ENCODE measurements at regions not wholly inside any gene's neighbourhood (a gene's known extent, or its start where the extent isn't known, plus 50 kb on each side); places are given as distances from the start of the nearest gene placed in this dataset.

- H3K4ac ChIP-seq (ENCODE audit: low read depth, low read length), result no peak overlapping the region
- H2BK12ac ChIP-seq (ENCODE audit: low read length), result no peak overlapping the region
- no peaks in the 10 kb centered on the region for H3K79me2 ChIP-seq (ENCODE audit: control insufficient read depth, insufficient read depth, low read length, poor library complexity)
- H2AK5ac ChIP-seq (ENCODE audit: low read length), result no peak overlapping the region
- H3K14ac ChIP-seq (ENCODE audit: low read length), result no peak overlapping the region
- H2BK120ac ChIP-seq (ENCODE audit: insufficient read depth, low read length, poor library complexity), result no peak overlapping the region
- H3K4me2 ChIP-seq (ENCODE audit: low read length), result no peak overlapping the region
- WGBS (ENCODE audit: extremely low coverage, insufficient coverage, insufficient read length), result no CpG with 5 or more reads among the region's 1 CpG
- H2BK5ac ChIP-seq (ENCODE audit: low read depth, low read length, poor library complexity), result no peak overlapping the region
- no peak overlapping the region for H3K4me3 ChIP-seq (ENCODE audit: low read depth, low read length)
- no peak for DNase-seq
- no peak overlapping the region for H3K9ac ChIP-seq (ENCODE audit: low read length)
- no peaks in the 10 kb centered on the region for H3K9me3 ChIP-seq (ENCODE audit: insufficient read depth, low read depth, low read length)
- H4K8ac ChIP-seq (ENCODE audit: low read depth, low read length), result no peak overlapping the region
- no peaks in the 10 kb centered on the region for H3K4me1 ChIP-seq (ENCODE audit: control insufficient read depth in 1 of 2, insufficient read depth in 2 of 2, low read length in 2 of 2)
- no peak overlapping the region for H4K91ac ChIP-seq (ENCODE audit: low read depth, low read length)
- H4K12ac ChIP-seq (ENCODE audit: low read depth, low read length), result no peak overlapping the region
- H3K27me3 ChIP-seq (ENCODE audit: insufficient read depth, low read length), result no peaks in the 10 kb centered on the region
- no peaks in the 10 kb centered on the region for H3K79me1 ChIP-seq (ENCODE audit: low read length)
- H3K23ac ChIP-seq (ENCODE audit: low read length), result no peak overlapping the region
- no peak overlapping the region for H3K27ac ChIP-seq (ENCODE audit: low read depth, low read length)
- H3K18ac ChIP-seq (ENCODE audit: low read length), result no peak overlapping the region
- H3K36me3 ChIP-seq (ENCODE audit: control insufficient read depth in 1 of 2, insufficient read depth in 2 of 2, low read length in 2 of 2), result no peaks in the 10 kb centered on the region
- H2AFZ ChIP-seq (ENCODE audit: insufficient read depth, low read length, poor library complexity), result no peak overlapping the region
Measured at GRCh38 chr5:130496215-130496614, 592.0 kb downstream of the CHSY3 start.

GRCh38 chr5:130488252-130488651 is 584.0 kb downstream of the CHSY3 start:
- Histone ChIP-seq H3K23ac (ENCODE audit: low read length) (no peak overlapping the region), H4K91ac (ENCODE audit: low read depth, low read length) (no peak overlapping the region), H4K12ac (ENCODE audit: low read depth, low read length) (no peak overlapping the region), H3K79me2 (ENCODE audit: control insufficient read depth, insufficient read depth, low read length, poor library complexity) (no peaks in the 10 kb centered on the region), H2AFZ (ENCODE audit: insufficient read depth, low read length, poor library complexity) (no peak overlapping the region), H2AK5ac (ENCODE audit: low read length) (no peak overlapping the region), H3K4me1 (ENCODE audit: control insufficient read depth in 1 of 2, insufficient read depth in 2 of 2, low read length in 2 of 2) (no peaks in the 10 kb centered on the region), H3K27me3 (ENCODE audit: insufficient read depth, low read length) (no peaks in the 10 kb centered on the region), H3K18ac (ENCODE audit: low read length) (no peak overlapping the region), H3K36me3 (ENCODE audit: control insufficient read depth in 1 of 2, insufficient read depth in 2 of 2, low read length in 2 of 2) (no peaks in the 10 kb centered on the region), H3K4ac (ENCODE audit: low read depth, low read length) (no peak overlapping the region), H3K79me1 (ENCODE audit: low read length) (no peaks in the 10 kb centered on the region), H3K14ac (ENCODE audit: low read length) (no peak overlapping the region), H3K9ac (ENCODE audit: low read length) (no peak overlapping the region), H3K27ac (ENCODE audit: low read depth, low read length) (no peak overlapping the region), H2BK120ac (ENCODE audit: insufficient read depth, low read length, poor library complexity) (no peak overlapping the region), H3K4me2 (ENCODE audit: low read length) (no peak overlapping the region), H4K8ac (ENCODE audit: low read depth, low read length) (no peak overlapping the region), H3K9me3 (ENCODE audit: insufficient read depth, low read depth, low read length) (no peaks in the 10 kb centered on the region), H2BK12ac (ENCODE audit: low read length) (no peak overlapping the region), H3K4me3 (ENCODE audit: low read depth, low read length) (no peak overlapping the region), H2BK5ac (ENCODE audit: low read depth, low read length, poor library complexity) (no peak overlapping the region)
- no CpG with 5 or more reads among the region's 1 CpG for WGBS (ENCODE audit: extremely low coverage, insufficient coverage, insufficient read length)
- DNase-seq, result no peak

- no peak overlapping the region for H3K14ac ChIP-seq (ENCODE audit: low read length)
Measured at GRCh38 chr5:130479045-130479804, 575.0 kb downstream of the CHSY3 start.

GRCh38 chr5:130476325-130476724 is 572.1 kb downstream of the CHSY3 start:
- no peaks in the 10 kb centered on the region for H3K79me2 ChIP-seq (ENCODE audit: control insufficient read depth, insufficient read depth, low read length, poor library complexity)
- no peaks in the 10 kb centered on the region for H3K9me3 ChIP-seq (ENCODE audit: insufficient read depth, low read depth, low read length)
- no peak overlapping the region for H3K27ac ChIP-seq (ENCODE audit: low read depth, low read length)
- no peaks in the 10 kb centered on the region for H3K27me3 ChIP-seq (ENCODE audit: insufficient read depth, low read length)
- no peak overlapping the region for H3K4me2 ChIP-seq (ENCODE audit: low read length)
- H3K4me1 ChIP-seq (ENCODE audit: control insufficient read depth in 1 of 2, insufficient read depth in 2 of 2, low read length in 2 of 2), result peaks cover 0 to 2% of the 10 kb centered on the region in 2 experiments
- H3K36me3 ChIP-seq (ENCODE audit: control insufficient read depth in 1 of 2, insufficient read depth in 2 of 2, low read length in 2 of 2), result no peaks in the 10 kb centered on the region
- H4K8ac ChIP-seq (ENCODE audit: low read depth, low read length), result no peak overlapping the region
- H3K14ac ChIP-seq (ENCODE audit: low read length), result no peak overlapping the region
- H3K4me3 ChIP-seq (ENCODE audit: low read depth, low read length), result no peak overlapping the region
- no peak overlapping the region for H2BK120ac ChIP-seq (ENCODE audit: insufficient read depth, low read length, poor library complexity)
- DNase-seq, result no peak
- no peak overlapping the region for H2BK5ac ChIP-seq (ENCODE audit: low read depth, low read length, poor library complexity)
- H2BK12ac ChIP-seq (ENCODE audit: low read length), result no peak overlapping the region
- WGBS (ENCODE audit: extremely low coverage, insufficient coverage, insufficient read length), result no CpG with 5 or more reads among the region's 6 CpGs
- no peak overlapping the region for H3K18ac ChIP-seq (ENCODE audit: low read length)
- H3K79me1 ChIP-seq (ENCODE audit: low read length), result no peaks in the 10 kb centered on the region
- H3K23ac ChIP-seq (ENCODE audit: low read length), result no peak overlapping the region
- no peak overlapping the region for H4K12ac ChIP-seq (ENCODE audit: low read depth, low read length)
- no peak overlapping the region for H2AK5ac ChIP-seq (ENCODE audit: low read length)
- H3K4ac ChIP-seq (ENCODE audit: low read depth, low read length), result no peak overlapping the region
- no peak overlapping the region for H4K91ac ChIP-seq (ENCODE audit: low read depth, low read length)
- no peak overlapping the region for H2AFZ ChIP-seq (ENCODE audit: insufficient read depth, low read length, poor library complexity)
- H3K9ac ChIP-seq (ENCODE audit: low read length), result no peak overlapping the region

More at GRCh38 chr5:130479045-130479804, 575.0 kb downstream of the CHSY3 start:
- Histone ChIP-seq H2BK12ac (ENCODE audit: low read length) (no peak overlapping the region), H2BK5ac (ENCODE audit: low read depth, low read length, poor library complexity) (no peak overlapping the region), H3K4me1 (ENCODE audit: control insufficient read depth in 1 of 2, insufficient read depth in 2 of 2, low read length in 2 of 2) (peaks cover 0 to 2% of the 10 kb centered on the region in 2 experiments), H3K23ac (ENCODE audit: low read length) (no peak overlapping the region), H2AFZ (ENCODE audit: insufficient read depth, low read length, poor library complexity) (no peak overlapping the region), H2AK5ac (ENCODE audit: low read length) (no peak overlapping the region), H4K8ac (ENCODE audit: low read depth, low read length) (no peak overlapping the region), H3K27ac (ENCODE audit: low read depth, low read length) (no peak overlapping the region), H3K18ac (ENCODE audit: low read length) (no peak overlapping the region), H3K4me2 (ENCODE audit: low read length) (no peak overlapping the region), H4K91ac (ENCODE audit: low read depth, low read length) (no peak overlapping the region), H3K79me1 (ENCODE audit: low read length) (no peaks in the 10 kb centered on the region), H3K9ac (ENCODE audit: low read length) (no peak overlapping the region), H3K4me3 (ENCODE audit: low read depth, low read length) (no peak overlapping the region), H2BK120ac (ENCODE audit: insufficient read depth, low read length, poor library complexity) (no peak overlapping the region), H3K79me2 (ENCODE audit: control insufficient read depth, insufficient read depth, low read length, poor library complexity) (no peaks in the 10 kb centered on the region), H3K9me3 (ENCODE audit: insufficient read depth, low read depth, low read length) (no peaks in the 10 kb centered on the region), H4K12ac (ENCODE audit: low read depth, low read length) (no peak overlapping the region), H3K27me3 (ENCODE audit: insufficient read depth, low read length) (no peaks in the 10 kb centered on the region), H3K4ac (ENCODE audit: low read depth, low read length) (no peak overlapping the region), H3K36me3 (ENCODE audit: control insufficient read depth in 1 of 2, insufficient read depth in 2 of 2, low read length in 2 of 2) (no peaks in the 10 kb centered on the region)
- no CpG with 5 or more reads among the region's 9 CpGs for WGBS (ENCODE audit: extremely low coverage, insufficient coverage, insufficient read length)
- DNase-seq, result no peak

All from trophoblast cell (in vitro differentiated cells and primary cell).